CD4-positive, CD25-positive, alpha-beta regulatory T cell (primary cell): ENCODE measurements at regions not wholly inside any gene's neighbourhood (a gene's known extent, or its start where the extent isn't known, plus 50 kb on each side); places are given as distances from the start of the nearest gene placed in this dataset.
A peak's percentile ranks its signal among the peaks of the same experiment; 100 is the strongest.

Experiments used
- ATAC-seq, 2 donors: fragments of 150-1000 bp; cut with Tn5 transposase; one replicate each; pipeline ENCODE4 v1.10.0; 2021; ENCODE audit warnings: low read depth in 2 of 2, moderate number of reproducible peaks in 2 of 2, moderate library complexity in 1 of 2
- DNase-seq, 3 donors: peaks; one replicate each; pipeline versions ENCODE4 v3.0.0 to v3.0.0-alpha.2; 2012 to 2022; ENCODE audit warnings: mixed read lengths in 1 of 3
- H3K27ac ChIP-seq: one replicate; pipeline ENCODE4 v1.7.0; 2013; ENCODE audit warnings: mild to moderate bottlenecking, low read length; ENCODE audit not compliant: insufficient read depth, poor library complexity, severe bottlenecking
- H3K27me3 ChIP-seq: one replicate; pipeline ENCODE4 v1.7.0; 2013; ENCODE audit warnings: low read length; ENCODE audit not compliant: control insufficient read depth, insufficient read depth
- H3K36me3 ChIP-seq: one replicate; pipeline ENCODE4 v1.7.0; 2013; ENCODE audit warnings: mild to moderate bottlenecking, low read length, moderate library complexity; ENCODE audit not compliant: control insufficient read depth, insufficient read depth
- H3K4me1 ChIP-seq: 2 replicates; pipeline ENCODE4 v1.7.0; 2013; ENCODE audit warnings: mild to moderate bottlenecking, low read length; ENCODE audit not compliant: insufficient read depth, control insufficient read depth, poor library complexity, severe bottlenecking
- H3K4me3 ChIP-seq: one replicate; pipeline ENCODE4 v1.7.0; 2013; ENCODE audit warnings: low read depth, mild to moderate bottlenecking, low read length, moderate library complexity
- H3K9me3 ChIP-seq, 2 experiments: 1 replicate in 1 of 2; 2 replicates in 1 of 2; pipeline ENCODE4 v1.7.0; 2013; ENCODE audit warnings: low read length in 2 of 2, mild to moderate bottlenecking in 1 of 2, moderate library complexity in 1 of 2; ENCODE audit not compliant: control insufficient read depth in 2 of 2
- H3K27ac Mint-ChIP-seq, 3 donors: one replicate each; pipeline ENCODE4 v1.8.0; 2020 to 2022; ENCODE audit warnings: mild to moderate bottlenecking in 3 of 3, mixed read lengths in 3 of 3, moderate library complexity in 2 of 3
- H3K27me3 Mint-ChIP-seq: one replicate; pipeline ENCODE4 v1.8.0; 2022; ENCODE audit warnings: mild to moderate bottlenecking, mixed read lengths
- H3K36me3 Mint-ChIP-seq: one replicate; pipeline ENCODE4 v1.8.0; 2020; ENCODE audit warnings: mixed read lengths
- H3K4me1 Mint-ChIP-seq, 4 donors: one replicate each; pipeline ENCODE4 v1.8.0; 2020 to 2022; ENCODE audit warnings: mixed read lengths in 4 of 4, mild to moderate bottlenecking in 1 of 4
- H3K4me3 Mint-ChIP-seq, 4 donors: one replicate each; pipeline ENCODE4 v1.8.0; 2020 to 2022; ENCODE audit warnings: mild to moderate bottlenecking in 4 of 4, mixed read lengths in 4 of 4, moderate library complexity in 3 of 4
- H3K9me3 Mint-ChIP-seq, 7 donors: one replicate each; pipeline ENCODE4 v1.8.0; 2020 to 2022; ENCODE audit warnings: mixed read lengths in 7 of 7, mild to moderate bottlenecking in 3 of 7, moderate library complexity in 2 of 7

- H3K27me3 Mint-ChIP-seq, result no peaks in the 10 kb centered on the region
- H3K36me3 ChIP-seq, result no peaks in the 10 kb centered on the region
- H3K9me3 ChIP-seq, result peaks cover 0 to 3% of the 10 kb centered on the region in 2 experiments
- H3K4me1 ChIP-seq, result no peaks in the 10 kb centered on the region
- DNase-seq, result no peak
- H3K9me3 Mint-ChIP-seq, result peaks cover 0 to 11% (median 6%) of the 10 kb centered on the region in 7 donors
- no peak overlapping the region for H3K27ac Mint-ChIP-seq
- ATAC-seq, result no peak
- no peaks in the 10 kb centered on the region for H3K4me1 Mint-ChIP-seq
- H3K4me3 Mint-ChIP-seq, result no peak overlapping the region
- H3K27me3 ChIP-seq, result no peaks in the 10 kb centered on the region
- no peak overlapping the region for H3K4me3 ChIP-seq
- H3K27ac ChIP-seq, result no peak overlapping the region
- no peaks in the 10 kb centered on the region for H3K36me3 Mint-ChIP-seq
These were observed 1521.4 kb downstream of the PLA2G4A start for GRCh38 chr1:188350104-188350503.

GRCh38 chr1:188355082-188355481 is 1526.3 kb downstream of the PLA2G4A start:
- Mint-ChIP-seq H3K4me3 (no peak overlapping the region), H3K36me3 (no peaks in the 10 kb centered on the region), H3K9me3 (peaks cover 0 to 20% (median 5%) of the 10 kb centered on the region in 7 donors), H3K27me3 (no peaks in the 10 kb centered on the region), H3K4me1 (no peaks in the 10 kb centered on the region), H3K27ac (no peak overlapping the region)
- Histone ChIP-seq H3K9me3 (peaks cover 6 to 18% of the 10 kb centered on the region in 2 experiments), H3K27me3 (no peaks in the 10 kb centered on the region), H3K4me1 (no peaks in the 10 kb centered on the region), H3K4me3 (no peak overlapping the region), H3K27ac (no peak overlapping the region), H3K36me3 (no peaks in the 10 kb centered on the region)
- no peak for DNase-seq
- ATAC-seq, result no peak

- DNase-seq (no peak), ATAC-seq (no peak)
- H3K4me3 ChIP-seq, result no peak overlapping the region
- no peak overlapping the region for H3K27ac Mint-ChIP-seq
- H3K4me1 Mint-ChIP-seq, result no peaks in the 10 kb centered on the region
- H3K9me3 Mint-ChIP-seq, result peaks cover 0 to 20% (median 5%) of the 10 kb centered on the region in 7 donors
- no peaks in the 10 kb centered on the region for H3K36me3 ChIP-seq
- no peaks in the 10 kb centered on the region for H3K27me3 Mint-ChIP-seq
- no peaks in the 10 kb centered on the region for H3K36me3 Mint-ChIP-seq
- no peak overlapping the region for H3K4me3 Mint-ChIP-seq
- no peaks in the 10 kb centered on the region for H3K27me3 ChIP-seq
- no peaks in the 10 kb centered on the region for H3K4me1 ChIP-seq
- H3K27ac ChIP-seq, result no peak overlapping the region
- H3K9me3 ChIP-seq, result peaks cover 6 to 18% of the 10 kb centered on the region in 2 experiments
These were observed 1527.1 kb downstream of the PLA2G4A start for GRCh38 chr1:188355847-188356246.

- no peak overlapping the region for H3K4me3 Mint-ChIP-seq
- ATAC-seq (no peak), DNase-seq (no peak)
- H3K36me3 Mint-ChIP-seq, result no peaks in the 10 kb centered on the region
- Histone ChIP-seq H3K4me1 (no peaks in the 10 kb centered on the region), H3K27me3 (no peaks in the 10 kb centered on the region), H3K4me3 (no peak overlapping the region), H3K27ac (no peak overlapping the region), H3K36me3 (no peaks in the 10 kb centered on the region), H3K9me3 (peaks cover 6 to 18% of the 10 kb centered on the region in 2 experiments)
- H3K27me3 Mint-ChIP-seq, result no peaks in the 10 kb centered on the region
- H3K4me1 Mint-ChIP-seq, result no peaks in the 10 kb centered on the region
- peak overlapping the region in 1 of 3 donors; percentile 3 for H3K27ac Mint-ChIP-seq
- H3K9me3 Mint-ChIP-seq, result peaks cover 0 to 27% (median 5%) of the 10 kb centered on the region in 7 donors
These were observed 1530.6 kb downstream of the PLA2G4A start for GRCh38 chr1:188359315-188359714.

GRCh38 chr1:188363943-188364342 is 1535.2 kb downstream of the PLA2G4A start:
- Histone ChIP-seq H3K9me3 (peaks cover 3 to 4% of the 10 kb centered on the region in 2 experiments), H3K27me3 (no peaks in the 10 kb centered on the region), H3K27ac (no peak overlapping the region), H3K36me3 (no peaks in the 10 kb centered on the region), H3K4me1 (no peaks in the 10 kb centered on the region), H3K4me3 (no peak overlapping the region)
- no peaks in the 10 kb centered on the region for H3K36me3 Mint-ChIP-seq
- H3K27me3 Mint-ChIP-seq, result no peaks in the 10 kb centered on the region
- no peak overlapping the region for H3K4me3 Mint-ChIP-seq
- H3K27ac Mint-ChIP-seq, result no peak overlapping the region
- no peak for ATAC-seq
- DNase-seq, result no peak
- peaks cover 0 to 12% (median 4%) of the 10 kb centered on the region in 7 donors for H3K9me3 Mint-ChIP-seq
- H3K4me1 Mint-ChIP-seq, result no peaks in the 10 kb centered on the region

- ATAC-seq, result no peak
- H3K4me3 Mint-ChIP-seq, result no peak overlapping the region
- H3K27me3 Mint-ChIP-seq, result no peaks in the 10 kb centered on the region
- Histone ChIP-seq H3K4me1 (no peaks in the 10 kb centered on the region), H3K27ac (no peak overlapping the region), H3K36me3 (no peaks in the 10 kb centered on the region), H3K9me3 (no peaks in the 10 kb centered on the region), H3K27me3 (no peaks in the 10 kb centered on the region), H3K4me3 (no peak overlapping the region)
- H3K4me1 Mint-ChIP-seq, result no peaks in the 10 kb centered on the region
- no peak for DNase-seq
- no peaks in the 10 kb centered on the region for H3K36me3 Mint-ChIP-seq
- peaks cover 0 to 7% (median 3%) of the 10 kb centered on the region in 7 donors for H3K9me3 Mint-ChIP-seq
- H3K27ac Mint-ChIP-seq, result no peak overlapping the region
These were observed 1536.2 kb downstream of the PLA2G4A start for GRCh38 chr1:188364927-188365449.

- H3K9me3 ChIP-seq, result no peaks in the 10 kb centered on the region
- no peak for ATAC-seq
- H3K4me1 Mint-ChIP-seq, result no peaks in the 10 kb centered on the region
- H3K36me3 Mint-ChIP-seq, result no peaks in the 10 kb centered on the region
- no peaks in the 10 kb centered on the region for H3K27me3 Mint-ChIP-seq
- H3K27ac Mint-ChIP-seq, result no peak overlapping the region
- H3K4me3 ChIP-seq, result no peak overlapping the region
- no peaks in the 10 kb centered on the region for H3K4me1 ChIP-seq
- no peak overlapping the region for H3K27ac ChIP-seq
- no peaks in the 10 kb centered on the region for H3K27me3 ChIP-seq
- H3K4me3 Mint-ChIP-seq, result no peak overlapping the region
- no peaks in the 10 kb centered on the region for H3K36me3 ChIP-seq
- DNase-seq, result no peak
- H3K9me3 Mint-ChIP-seq, result peaks cover under 1 to 7% (median 3%) of the 10 kb centered on the region in 7 donors
These were observed 1537.1 kb downstream of the PLA2G4A start for GRCh38 chr1:188365874-188366273.

- H3K27ac ChIP-seq, result no peak overlapping the region
- no peak overlapping the region for H3K27ac Mint-ChIP-seq
- DNase-seq (no peak), ATAC-seq (no peak)
- H3K9me3 Mint-ChIP-seq, result peaks cover 0 to 5% (median 4%) of the 10 kb centered on the region in 7 donors
- no peaks in the 10 kb centered on the region for H3K36me3 Mint-ChIP-seq
- H3K27me3 Mint-ChIP-seq, result no peaks in the 10 kb centered on the region
- no peaks in the 10 kb centered on the region for H3K36me3 ChIP-seq
- H3K4me1 Mint-ChIP-seq, result no peaks in the 10 kb centered on the region
- no peak overlapping the region for H3K4me3 ChIP-seq
- H3K27me3 ChIP-seq, result no peaks in the 10 kb centered on the region
- no peaks in the 10 kb centered on the region for H3K4me1 ChIP-seq
- H3K4me3 Mint-ChIP-seq, result no peak overlapping the region
- H3K9me3 ChIP-seq, result no peaks in the 10 kb centered on the region
These were observed 1538.9 kb downstream of the PLA2G4A start for GRCh38 chr1:188367661-188368060.
